ENCODE measurements at regions not wholly inside any gene's neighbourhood (a gene's known extent, or its start where the extent isn't known, plus 50 kb on each side); places are given as distances from the start of the nearest gene placed in this dataset.

DNA sequence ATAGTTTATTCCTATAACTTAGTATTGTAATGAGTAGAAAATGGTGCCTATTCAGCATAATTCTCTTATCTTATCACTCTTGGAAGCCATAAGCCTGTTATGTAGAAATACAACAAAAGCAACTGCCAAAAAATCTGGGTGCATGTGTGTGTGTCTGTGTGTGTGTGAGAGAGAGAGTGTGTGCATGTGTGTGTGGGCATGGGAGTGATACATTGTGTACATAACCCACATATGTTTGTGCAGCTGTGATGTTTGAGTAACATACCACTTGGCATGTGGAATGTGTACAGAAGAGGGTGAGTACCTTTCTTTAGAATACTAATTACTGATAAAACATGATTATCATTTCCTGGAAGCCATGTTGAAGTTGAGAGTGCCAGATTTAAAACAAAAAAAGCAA, 642.3 kb upstream of the SYT4 start:
- no peak for DNase-seq (ENCODE audit: low read depth in 6 of 9, low spot score in 9 of 9)
- Histone ChIP-seq H3K9me3 (ENCODE audit: control insufficient read depth in 2 of 2, insufficient read depth in 1 of 2, low read length in 1 of 2) (no peaks in the 10 kb centered on the region), H3K4me1 (ENCODE audit: control insufficient read depth in 2 of 2, insufficient read depth in 2 of 2, low read length in 2 of 2) (no peaks in the 10 kb centered on the region), H3K27me3 (ENCODE audit: control insufficient read depth in 2 of 2, insufficient read depth in 1 of 2, low read length in 1 of 2) (no peaks in the 10 kb centered on the region), H3K4me3 (ENCODE audit: low read length in 2 of 2) (no peak overlapping the region), H3K27ac (ENCODE audit: low read depth in 1 of 2, low read length in 1 of 2) (no peak overlapping the region), H3K36me3 (ENCODE audit: control insufficient read depth in 2 of 2, insufficient read depth in 2 of 2, low read length in 1 of 2) (no peaks in the 10 kb centered on the region)

GRCh38 chr18:43931439-43931838, 654.1 kb upstream of the SYT4 start:
- Histone ChIP-seq H3K36me3 (ENCODE audit: control insufficient read depth in 2 of 2, insufficient read depth in 2 of 2, low read length in 1 of 2) (no peaks in the 10 kb centered on the region), H3K9me3 (ENCODE audit: control insufficient read depth in 2 of 2, insufficient read depth in 1 of 2, low read length in 1 of 2) (no peaks in the 10 kb centered on the region), H3K27ac (ENCODE audit: low read depth in 1 of 2, low read length in 1 of 2) (no peak overlapping the region), H3K27me3 (ENCODE audit: control insufficient read depth in 2 of 2, insufficient read depth in 1 of 2, low read length in 1 of 2) (no peaks in the 10 kb centered on the region), H3K4me1 (ENCODE audit: control insufficient read depth in 2 of 2, insufficient read depth in 2 of 2, low read length in 2 of 2) (no peaks in the 10 kb centered on the region), H3K4me3 (ENCODE audit: low read length in 2 of 2) (no peak overlapping the region)
- DNase-seq (ENCODE audit: low read depth in 6 of 9, low spot score in 9 of 9), result no peak
- WGBS, result 96% methylated on average over 3 of the region's 3 CpGs

GRCh38 chr18:43932140-43932539, 654.9 kb upstream of the SYT4 start:
- Histone ChIP-seq H3K27me3 (ENCODE audit: control insufficient read depth in 2 of 2, insufficient read depth in 1 of 2, low read length in 1 of 2) (no peaks in the 10 kb centered on the region), H3K4me3 (ENCODE audit: low read length in 2 of 2) (no peak overlapping the region), H3K9me3 (ENCODE audit: control insufficient read depth in 2 of 2, insufficient read depth in 1 of 2, low read length in 1 of 2) (no peaks in the 10 kb centered on the region), H3K36me3 (ENCODE audit: control insufficient read depth in 2 of 2, insufficient read depth in 2 of 2, low read length in 1 of 2) (no peaks in the 10 kb centered on the region), H3K27ac (ENCODE audit: low read depth in 1 of 2, low read length in 1 of 2) (no peak overlapping the region), H3K4me1 (ENCODE audit: control insufficient read depth in 2 of 2, insufficient read depth in 2 of 2, low read length in 2 of 2) (no peaks in the 10 kb centered on the region)
- DNase-seq (ENCODE audit: low read depth in 6 of 9, low spot score in 9 of 9), result no peak

DNA sequence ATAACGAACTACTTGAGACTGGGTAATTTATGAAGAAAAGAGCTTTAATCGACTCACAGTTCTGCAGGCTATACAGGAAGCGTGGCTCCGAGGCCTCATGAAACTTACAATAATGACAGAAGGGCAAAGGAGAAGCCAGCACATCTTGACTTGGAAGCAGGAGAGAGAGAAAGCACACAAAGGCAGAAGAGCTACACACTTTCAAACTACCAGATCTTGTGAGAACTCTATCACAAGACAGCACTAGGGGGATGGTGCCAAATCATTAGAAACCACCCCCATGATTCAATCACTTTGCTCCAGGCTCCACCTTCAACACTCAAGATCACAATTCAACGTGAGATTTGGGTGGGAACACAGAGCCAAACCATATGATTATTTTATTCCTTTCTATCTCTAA, 655.9 kb upstream of the SYT4 start:
- no peaks in the 10 kb centered on the region for H3K9me3 ChIP-seq (ENCODE audit: control insufficient read depth in 2 of 2, insufficient read depth in 1 of 2, low read length in 1 of 2)
- no peaks in the 10 kb centered on the region for H3K27me3 ChIP-seq (ENCODE audit: control insufficient read depth in 2 of 2, insufficient read depth in 1 of 2, low read length in 1 of 2)
- DNase-seq (ENCODE audit: low read depth in 6 of 9, low spot score in 9 of 9), result no peak
- H3K4me1 ChIP-seq (ENCODE audit: control insufficient read depth in 2 of 2, insufficient read depth in 2 of 2, low read length in 2 of 2), result no peaks in the 10 kb centered on the region
- WGBS, result 95% methylated on average over 5 of the region's 5 CpGs
- no peak overlapping the region for H3K27ac ChIP-seq (ENCODE audit: low read depth in 1 of 2, low read length in 1 of 2)
- H3K36me3 ChIP-seq (ENCODE audit: control insufficient read depth in 2 of 2, insufficient read depth in 2 of 2, low read length in 1 of 2), result no peaks in the 10 kb centered on the region
- no peak overlapping the region for H3K4me3 ChIP-seq (ENCODE audit: low read length in 2 of 2)

DNA sequence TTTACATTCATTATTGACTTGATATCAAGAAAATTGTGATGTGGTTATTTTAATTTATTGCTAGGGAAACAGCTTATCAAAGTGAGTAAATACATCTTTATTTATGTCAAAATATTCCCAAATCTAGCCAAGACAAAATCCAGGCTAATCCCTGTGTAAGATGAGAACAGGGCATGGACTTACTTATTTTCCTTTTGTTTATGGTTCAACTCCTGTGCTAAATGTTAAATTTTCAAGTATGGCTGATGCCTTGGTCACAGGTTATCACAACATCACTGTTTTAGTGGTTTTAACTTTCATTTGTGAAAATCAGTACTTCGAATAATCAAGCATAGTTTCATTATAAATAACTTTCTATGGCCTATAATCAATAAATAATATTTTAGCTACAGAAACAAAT, 657.0 kb upstream of the SYT4 start:
- WGBS, result 87% methylated on average over 1 of the region's 1 CpG
- no peak for DNase-seq (ENCODE audit: low read depth in 6 of 9, low spot score in 9 of 9)
- no peaks in the 10 kb centered on the region for H3K27me3 ChIP-seq (ENCODE audit: control insufficient read depth in 2 of 2, insufficient read depth in 1 of 2, low read length in 1 of 2)

DNA sequence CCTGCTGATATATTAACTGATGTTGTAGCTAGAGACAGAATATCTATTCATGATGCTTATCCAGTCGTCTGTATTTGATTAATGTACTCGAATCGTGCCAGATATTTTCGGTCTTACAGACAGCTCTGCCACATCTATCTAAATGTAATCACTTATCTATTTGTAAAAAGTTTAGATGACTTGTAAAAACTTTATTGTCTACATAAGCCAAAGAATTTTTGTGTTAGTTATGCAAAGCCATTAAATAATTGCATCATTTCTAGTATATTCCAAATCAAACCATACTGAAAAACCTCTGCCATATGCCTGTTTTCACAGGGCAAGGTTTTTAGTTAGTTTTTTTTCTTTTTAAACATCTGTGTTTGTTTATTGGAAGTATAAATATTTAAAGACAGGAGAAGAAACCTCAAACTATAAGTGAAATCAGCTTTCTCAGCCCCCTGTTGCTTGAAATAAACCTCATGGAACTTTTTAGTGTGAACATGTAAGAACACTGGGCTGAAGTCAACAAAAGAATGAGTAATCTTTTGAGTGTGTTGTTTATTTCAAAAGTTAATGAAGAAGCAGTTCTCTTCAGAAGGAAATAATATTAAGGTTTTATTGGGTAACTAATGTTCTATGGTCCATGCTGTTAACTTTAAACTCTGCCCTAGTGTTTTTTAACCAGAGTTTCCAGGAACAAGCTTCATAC, 657.6 kb upstream of the SYT4 start:
- no peak for DNase-seq (ENCODE audit: low read depth in 6 of 9, low spot score in 9 of 9)
- Histone ChIP-seq H3K27me3 (ENCODE audit: control insufficient read depth in 2 of 2, insufficient read depth in 1 of 2, low read length in 1 of 2) (no peaks in the 10 kb centered on the region), H3K27ac (ENCODE audit: low read depth in 1 of 2, low read length in 1 of 2) (no peak overlapping the region), H3K4me3 (ENCODE audit: low read length in 2 of 2) (no peak overlapping the region), H3K9me3 (ENCODE audit: control insufficient read depth in 2 of 2, insufficient read depth in 1 of 2, low read length in 1 of 2) (no peaks in the 10 kb centered on the region), H3K4me1 (ENCODE audit: control insufficient read depth in 2 of 2, insufficient read depth in 2 of 2, low read length in 2 of 2) (no peaks in the 10 kb centered on the region), H3K36me3 (ENCODE audit: control insufficient read depth in 2 of 2, insufficient read depth in 2 of 2, low read length in 1 of 2) (no peaks in the 10 kb centered on the region)
- 95% methylated on average over 4 of the region's 4 CpGs for WGBS

More for the DNA sequence above, 657.0 kb upstream of the SYT4 start:
- H3K4me1 ChIP-seq (ENCODE audit: control insufficient read depth in 2 of 2, insufficient read depth in 2 of 2, low read length in 2 of 2), result no peaks in the 10 kb centered on the region
- no peaks in the 10 kb centered on the region for H3K36me3 ChIP-seq (ENCODE audit: control insufficient read depth in 2 of 2, insufficient read depth in 2 of 2, low read length in 1 of 2)
- H3K4me3 ChIP-seq (ENCODE audit: low read length in 2 of 2), result no peak overlapping the region
- H3K9me3 ChIP-seq (ENCODE audit: control insufficient read depth in 2 of 2, insufficient read depth in 1 of 2, low read length in 1 of 2), result no peaks in the 10 kb centered on the region
- H3K27ac ChIP-seq (ENCODE audit: low read depth in 1 of 2, low read length in 1 of 2), result no peak overlapping the region

DNA sequence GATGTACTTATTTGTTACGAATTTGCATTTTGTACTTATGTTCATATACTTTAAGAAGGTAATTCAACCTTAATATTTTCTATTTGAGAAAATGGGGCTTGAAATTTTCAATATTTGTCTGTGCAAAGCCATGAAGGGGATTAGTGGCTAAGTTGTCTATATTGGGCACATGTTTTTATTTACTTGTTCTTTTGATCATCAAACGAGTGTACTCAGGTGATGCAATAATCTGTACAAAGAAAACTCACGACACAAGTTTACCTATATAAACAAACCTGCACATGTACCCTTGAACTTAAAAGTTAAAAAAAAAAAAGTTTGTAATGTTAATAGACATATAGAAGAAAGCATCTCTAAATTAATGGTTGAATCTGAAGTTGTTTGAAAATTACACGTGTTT, 658.9 kb upstream of the SYT4 start:
- Histone ChIP-seq H3K9me3 (ENCODE audit: control insufficient read depth in 2 of 2, insufficient read depth in 1 of 2, low read length in 1 of 2) (no peaks in the 10 kb centered on the region), H3K36me3 (ENCODE audit: control insufficient read depth in 2 of 2, insufficient read depth in 2 of 2, low read length in 1 of 2) (no peaks in the 10 kb centered on the region), H3K4me1 (ENCODE audit: control insufficient read depth in 2 of 2, insufficient read depth in 2 of 2, low read length in 2 of 2) (no peaks in the 10 kb centered on the region), H3K27me3 (ENCODE audit: control insufficient read depth in 2 of 2, insufficient read depth in 1 of 2, low read length in 1 of 2) (no peaks in the 10 kb centered on the region), H3K27ac (ENCODE audit: low read depth in 1 of 2, low read length in 1 of 2) (no peak overlapping the region), H3K4me3 (ENCODE audit: low read length in 2 of 2) (no peak overlapping the region)
- no peak for DNase-seq (ENCODE audit: low read depth in 6 of 9, low spot score in 9 of 9)
- 94% methylated on average over 4 of the region's 4 CpGs for WGBS

- H3K36me3 ChIP-seq (ENCODE audit: control insufficient read depth in 2 of 2, insufficient read depth in 2 of 2, low read length in 1 of 2), result no peaks in the 10 kb centered on the region
- no peak overlapping the region for H3K4me3 ChIP-seq (ENCODE audit: low read length in 2 of 2)
- 88% methylated on average over 2 of the region's 2 CpGs for WGBS
- no peak overlapping the region for H3K27ac ChIP-seq (ENCODE audit: low read depth in 1 of 2, low read length in 1 of 2)
- peaks cover 0 to 5% of the 10 kb centered on the region in 2 donors for H3K9me3 ChIP-seq (ENCODE audit: control insufficient read depth in 2 of 2, insufficient read depth in 1 of 2, low read length in 1 of 2)
- H3K4me1 ChIP-seq (ENCODE audit: control insufficient read depth in 2 of 2, insufficient read depth in 2 of 2, low read length in 2 of 2), result no peaks in the 10 kb centered on the region
- no peak for DNase-seq (ENCODE audit: low read depth in 6 of 9, low spot score in 9 of 9)
- H3K27me3 ChIP-seq (ENCODE audit: control insufficient read depth in 2 of 2, insufficient read depth in 1 of 2, low read length in 1 of 2), result no peaks in the 10 kb centered on the region
Observed at GRCh38 chr18:43949291-43949690, 672.0 kb upstream of the SYT4 start.

GRCh38 chr18:43950062-43950461, 672.8 kb upstream of the SYT4 start:
- Histone ChIP-seq H3K27me3 (ENCODE audit: control insufficient read depth in 2 of 2, insufficient read depth in 1 of 2, low read length in 1 of 2) (no peaks in the 10 kb centered on the region), H3K36me3 (ENCODE audit: control insufficient read depth in 2 of 2, insufficient read depth in 2 of 2, low read length in 1 of 2) (no peaks in the 10 kb centered on the region), H3K4me1 (ENCODE audit: control insufficient read depth in 2 of 2, insufficient read depth in 2 of 2, low read length in 2 of 2) (no peaks in the 10 kb centered on the region), H3K4me3 (ENCODE audit: low read length in 2 of 2) (no peak overlapping the region), H3K9me3 (ENCODE audit: control insufficient read depth in 2 of 2, insufficient read depth in 1 of 2, low read length in 1 of 2) (peaks cover 0 to 5% of the 10 kb centered on the region in 2 donors), H3K27ac (ENCODE audit: low read depth in 1 of 2, low read length in 1 of 2) (no peak overlapping the region)
- no peak for DNase-seq (ENCODE audit: low read depth in 6 of 9, low spot score in 9 of 9)
- 79% methylated on average over 3 of the region's 3 CpGs for WGBS

GRCh38 chr18:43952398-43952797, 675.1 kb upstream of the SYT4 start:
- Histone ChIP-seq H3K4me3 (ENCODE audit: low read length in 2 of 2) (no peak overlapping the region), H3K4me1 (ENCODE audit: control insufficient read depth in 2 of 2, insufficient read depth in 2 of 2, low read length in 2 of 2) (no peaks in the 10 kb centered on the region), H3K27me3 (ENCODE audit: control insufficient read depth in 2 of 2, insufficient read depth in 1 of 2, low read length in 1 of 2) (no peaks in the 10 kb centered on the region), H3K36me3 (ENCODE audit: control insufficient read depth in 2 of 2, insufficient read depth in 2 of 2, low read length in 1 of 2) (no peaks in the 10 kb centered on the region), H3K9me3 (ENCODE audit: control insufficient read depth in 2 of 2, insufficient read depth in 1 of 2, low read length in 1 of 2) (peaks cover 0 to 5% of the 10 kb centered on the region in 2 donors), H3K27ac (ENCODE audit: low read depth in 1 of 2, low read length in 1 of 2) (no peak overlapping the region)
- WGBS, result 94% methylated on average over 3 of the region's 3 CpGs
- DNase-seq (ENCODE audit: low read depth in 6 of 9, low spot score in 9 of 9), result no peak
